ENCODE measurements at regions not wholly inside any gene's neighbourhood (a gene's known extent, or its start where the extent isn't known, plus 50 kb on each side); places are given as distances from the start of the nearest gene placed in this dataset.

- H3K79me1 ChIP-seq (ENCODE audit: insufficient read depth, low read depth, low read length, poor library complexity, severe bottlenecking): no peaks in the 10 kb centered on the region
- no peak overlapping the region for H2BK12ac ChIP-seq (ENCODE audit: insufficient read length, low read depth, low read length)
- no peak overlapping the region for H3K18ac ChIP-seq (ENCODE audit: insufficient read length, low read depth, low read length)
- no peak overlapping the region for H4K91ac ChIP-seq (ENCODE audit: insufficient read length, low read depth, low read length)
- Mint-ChIP-seq H3K27me3 (ENCODE audit: low read depth) (no peaks in the 10 kb centered on the region), H3K36me3 (ENCODE audit: insufficient read depth in 1 of 3, low read depth in 3 of 3) (no peaks in the 10 kb centered on the region), H3K4me1 (peaks cover 21 to 26% of the 10 kb centered on the region in 2 experiments), H3K4me3 (no peak overlapping the region), H3K9me3 (peaks cover 0 to 2% of the 10 kb centered on the region in 2 experiments; a peak in 3 of 5 replicates), H3K27ac (peak overlapping the region in 1 of 3 experiments; percentile 76; a peak in 2 of 7 replicates)
- H2BK20ac ChIP-seq (ENCODE audit: low read depth, low read length, poor library complexity, severe bottlenecking): no peak overlapping the region
- no peak for TF ChIP-seq CTCF (conservative IDR thresholded peaks at IDR 0.05)
- no peak overlapping the region for H3K23ac ChIP-seq (ENCODE audit: insufficient read length, low read depth, low read length)
- no peaks in the 10 kb centered on the region for H3K9me3 ChIP-seq (ENCODE audit: control insufficient read depth, low read depth, low read length)
- H4K8ac ChIP-seq (replicated peaks; ENCODE audit: insufficient read length, low read depth, low read length): no peak overlapping the region
- H3K4ac ChIP-seq (ENCODE audit: low read depth, low read length): no peak overlapping the region
- no peak overlapping the region for H3K56ac ChIP-seq (ENCODE audit: insufficient read length, low read depth, low read length)
- no peak overlapping the region for H3K27ac ChIP-seq (ENCODE audit: insufficient read length, low read depth, low read length)
- no peak overlapping the region for H2BK15ac ChIP-seq (ENCODE audit: low read depth, low read length)
- DNase-seq: no peak
- no peaks in the 10 kb centered on the region for H3K79me2 ChIP-seq (ENCODE audit: insufficient read depth, low read length)
- H3T11ph ChIP-seq (ENCODE audit: low read length): no peak overlapping the region
- no peak overlapping the region for H2BK5ac ChIP-seq (ENCODE audit: insufficient read length, low read length)
- H3K4me1 ChIP-seq (ENCODE audit: insufficient read depth, low read length): no peaks in the 10 kb centered on the region; the same call in 1 of the 2 replicates
- no peak overlapping the region for H4K5ac ChIP-seq (ENCODE audit: insufficient read length, low read depth, low read length)
- no peaks in the 10 kb centered on the region for H3K23me2 ChIP-seq (ENCODE audit: insufficient read length, low read depth, low read length, poor library complexity, severe bottlenecking)
- no peaks in the 10 kb centered on the region for H3K27me3 ChIP-seq (ENCODE audit: insufficient read depth, low read length)
- H3K4me2 ChIP-seq (ENCODE audit: insufficient read depth, insufficient read length, low read length): no peak overlapping the region
- WGBS (ENCODE audit: extremely low coverage, insufficient read length, low lambda C conversion rate): no CpG with 5 or more reads among the region's 5 CpGs
- no peak overlapping the region for H2AK5ac ChIP-seq (ENCODE audit: insufficient read length, low read length)
- no peaks in the 10 kb centered on the region for H4K20me1 ChIP-seq (ENCODE audit: control insufficient read depth, insufficient read depth, insufficient read length)
- no peak overlapping the region for H2BK120ac ChIP-seq (ENCODE audit: low read depth, low read length, poor library complexity, severe bottlenecking)
- no peak overlapping the region for H2AFZ ChIP-seq (ENCODE audit: low read length)
- no peak overlapping the region for H3K14ac ChIP-seq (ENCODE audit: insufficient read depth, low read length)
- no peak overlapping the region for H3K9ac ChIP-seq (ENCODE audit: extremely low read depth, insufficient read length, low read length)
Measured at GRCh38 chr12:116333402-116333801, 55.9 kb upstream of the MED13L start.
